Jurkat, Clone E6-1 (cell line): ENCODE measurements at regions not wholly inside any gene's neighbourhood (a gene's known extent, or its start where the extent isn't known, plus 50 kb on each side); places are given as distances from the start of the nearest gene placed in this dataset.
"Not testable (repeated sequence)": the region's sequence is repeated elsewhere in the genome, so short reads cannot be mapped to it uniquely, and the experiment has no call there.

Source experiments
- DNase-seq: peaks from one replicate; pipeline ENCODE4 v3.0.0-alpha.2; 2011; ENCODE audit warnings: low read depth, low spot score
- H3K4me3 ChIP-seq: 2 replicates; pipeline ENCODE4 v1.5.1; 2011; ENCODE audit warnings: mild to moderate bottlenecking, low read length, control low read depth, moderate library complexity

DNA sequence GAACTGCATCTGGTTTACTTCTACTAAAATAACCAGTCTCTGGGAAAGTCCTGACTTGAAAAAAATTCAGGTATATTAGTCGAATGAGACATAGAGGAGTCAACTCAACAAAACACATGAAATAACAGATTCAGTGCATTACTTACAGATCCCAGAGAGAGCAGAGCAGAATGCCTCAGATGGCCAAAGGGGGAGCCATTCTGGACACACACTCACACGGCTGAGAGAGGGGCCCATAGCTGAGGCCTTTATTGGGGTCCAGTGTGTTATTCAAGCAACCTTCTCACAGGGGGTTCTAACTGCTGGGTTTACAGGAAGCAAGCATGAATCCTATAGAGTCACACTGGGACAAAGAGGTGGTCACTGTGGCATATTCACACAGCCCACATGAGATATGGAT is 135.1 kb upstream of the SNRPN start:
- H3K4me3 ChIP-seq = no peak overlapping the region
- DNase-seq = no peak

DNA sequence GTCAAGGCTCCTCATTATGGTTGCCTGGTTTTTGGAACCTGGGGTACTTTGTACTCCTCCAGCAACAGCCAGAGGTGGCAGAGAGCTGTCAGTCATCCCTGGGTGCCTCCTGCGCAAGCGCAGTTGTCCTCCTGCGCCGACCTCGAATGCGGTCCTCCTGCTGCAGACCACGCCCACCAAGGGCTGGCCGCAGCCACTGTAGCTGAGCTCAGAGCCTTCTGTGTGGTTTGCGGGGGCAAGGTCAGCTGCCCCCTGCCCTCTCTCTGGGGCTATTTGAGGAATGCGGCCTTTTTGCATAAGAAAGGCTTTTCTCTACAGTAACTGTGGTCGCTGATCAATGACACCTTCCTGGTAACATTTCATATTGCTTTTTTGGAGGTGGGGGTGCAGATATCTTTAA is 131.3 kb upstream of the SNRPN start:
- H3K4me3 ChIP-seq = no peak overlapping the region
- DNase-seq = no peak

DNA sequence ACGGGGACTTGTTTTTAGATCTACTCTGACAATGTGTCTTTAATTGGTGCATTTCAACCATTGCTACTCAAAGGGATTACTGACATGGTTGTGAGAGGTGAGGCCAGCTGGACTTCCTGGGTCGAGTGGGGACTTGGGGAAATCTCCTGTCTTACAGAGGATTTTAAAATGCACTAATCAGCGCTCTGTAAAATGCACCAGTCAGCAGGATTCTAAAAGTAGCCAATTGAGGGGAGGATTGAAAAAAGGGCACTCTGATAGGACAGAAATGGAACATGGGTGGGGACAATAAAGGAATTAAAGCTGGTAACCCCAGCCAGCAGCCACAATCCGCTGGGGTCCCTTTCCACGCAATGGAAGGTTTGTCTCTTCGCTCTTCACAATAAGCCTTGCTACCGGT is 122.5 kb upstream of the SNRPN start:
- no peak for DNase-seq
- H3K4me3 ChIP-seq = no peak overlapping the region

DNA sequence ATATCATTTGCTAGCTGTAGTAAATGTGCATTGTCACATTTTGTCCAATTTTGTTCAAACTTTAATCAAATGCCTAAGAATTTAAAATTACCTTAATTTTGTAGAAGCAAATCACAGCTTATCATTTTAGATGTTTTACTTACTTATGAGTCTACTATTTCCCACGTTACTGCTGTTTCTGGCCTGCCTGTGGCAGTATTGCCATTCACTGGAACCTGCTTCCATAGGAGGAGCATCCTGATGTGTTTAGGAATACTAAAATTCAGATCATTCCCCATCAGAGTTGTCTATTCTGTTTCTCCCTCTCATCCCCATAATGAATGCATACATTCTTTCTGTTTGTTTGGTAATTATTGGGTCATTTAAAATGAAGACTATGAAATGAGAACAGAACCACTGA is 119.5 kb upstream of the SNRPN start:
- DNase-seq = no peak
- no peak overlapping the region for H3K4me3 ChIP-seq

DNA sequence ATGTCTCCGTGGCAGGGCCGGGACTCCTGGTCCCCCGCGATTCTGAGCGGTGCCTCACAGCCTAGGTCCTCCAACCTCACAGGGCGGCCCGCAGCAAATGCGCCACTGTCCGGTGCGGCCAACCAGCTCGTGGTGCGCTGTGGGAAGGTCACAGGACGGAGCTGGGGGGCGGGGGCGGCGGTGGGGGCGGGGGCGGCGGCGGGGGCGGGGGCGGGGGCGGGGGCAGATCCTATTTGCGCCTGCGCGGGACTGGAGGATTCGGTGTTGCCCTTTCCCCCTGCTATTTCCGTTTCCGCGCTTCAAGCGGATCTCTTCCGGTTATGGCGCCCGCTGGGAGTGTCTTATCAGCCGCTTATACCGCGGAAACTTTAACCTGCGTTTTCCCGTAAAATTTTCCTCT is 106.7 kb upstream of the SNRPN start:
- no peak overlapping the region for H3K4me3 ChIP-seq
- no peak for DNase-seq

DNA sequence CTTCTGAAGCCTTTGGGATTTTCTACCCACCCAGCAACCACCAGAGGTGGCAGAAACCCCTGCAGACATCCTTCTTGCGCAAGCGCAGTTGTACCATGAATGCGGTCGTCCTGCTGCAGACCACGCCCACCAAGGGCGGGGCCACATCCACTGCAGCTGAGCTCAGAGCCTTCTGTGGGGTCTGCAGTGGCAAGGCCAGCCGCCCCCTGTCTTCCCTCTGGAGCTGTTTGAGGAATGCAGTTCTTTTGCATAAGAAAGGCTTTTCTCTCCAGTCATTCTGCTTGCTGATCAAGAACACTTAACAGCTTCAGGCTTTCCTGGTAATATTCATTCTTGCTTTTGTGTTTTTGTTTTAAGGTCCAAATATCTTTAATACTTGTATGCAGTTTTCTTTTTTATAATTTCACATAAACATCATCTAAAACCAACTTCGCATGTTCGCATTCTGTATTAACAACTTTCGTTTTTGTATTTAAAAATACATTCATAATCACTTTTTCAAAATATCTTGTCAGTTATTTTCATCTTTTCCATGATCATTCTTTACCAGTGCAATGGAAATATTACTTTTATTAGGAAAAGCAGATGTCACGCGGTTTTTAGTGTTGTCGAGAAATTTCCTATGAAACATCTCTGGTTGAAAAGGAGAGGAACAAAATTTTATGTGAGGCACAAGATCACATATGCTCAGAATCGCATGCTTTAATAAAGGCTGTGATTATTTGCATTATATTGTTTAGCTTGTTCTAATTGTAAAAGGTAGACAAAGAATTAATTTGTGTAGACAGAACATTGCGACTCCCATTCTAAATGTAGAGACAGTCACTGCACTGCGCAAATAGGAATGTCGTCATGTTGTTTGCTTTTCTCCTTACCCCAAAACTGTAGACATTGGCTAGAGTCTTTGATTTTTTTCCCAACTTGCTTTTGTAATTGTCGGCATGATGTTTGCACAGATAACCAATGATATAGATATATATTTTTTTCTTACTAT is 98.1 kb upstream of the SNRPN start:
- DNase-seq = no peak
- H3K4me3 ChIP-seq = no peak overlapping the region

DNA sequence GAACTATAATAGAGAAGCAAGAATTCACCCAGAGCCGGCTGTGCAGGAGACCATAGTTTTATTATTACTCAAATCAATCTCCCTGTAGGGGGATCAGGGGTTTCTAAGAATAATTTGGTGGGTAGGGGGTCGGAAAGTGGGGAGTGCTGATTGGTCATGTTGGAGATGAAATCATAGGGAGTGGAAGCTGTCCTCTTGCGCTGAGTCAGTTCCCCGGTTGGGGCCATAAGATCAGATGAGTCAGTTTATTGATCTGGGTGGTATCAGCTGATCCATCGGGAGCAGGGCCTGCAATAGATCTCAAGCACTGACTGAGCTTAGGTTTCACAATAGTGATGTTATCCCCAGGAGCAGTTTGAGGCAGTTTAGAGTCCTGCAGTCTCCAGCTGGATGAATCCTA is 97.0 kb upstream of the SNRPN start:
- H3K4me3 ChIP-seq = no peak overlapping the region
- no peak for DNase-seq

DNA sequence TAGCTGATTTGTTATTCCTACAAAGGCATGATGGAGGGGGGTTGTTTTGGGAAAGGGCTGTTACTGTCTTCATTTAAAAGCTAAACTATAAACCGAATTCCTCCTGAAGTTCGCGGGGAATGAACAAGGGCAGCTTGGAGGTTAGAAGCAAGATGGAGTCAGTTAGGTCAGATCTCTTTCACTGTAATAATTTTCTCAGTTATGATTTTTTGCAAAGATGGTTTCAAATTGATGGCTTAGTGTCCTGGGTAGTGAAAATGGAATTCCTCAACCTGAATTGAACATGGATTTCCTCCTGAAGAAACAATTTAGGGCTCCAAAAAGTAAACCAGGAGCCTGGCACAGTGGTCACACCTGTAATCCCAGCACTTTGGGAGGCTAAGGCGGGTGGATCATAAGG is 96.6 kb upstream of the SNRPN start:
- not testable (repeated sequence) for H3K4me3 ChIP-seq, DNase-seq

DNA sequence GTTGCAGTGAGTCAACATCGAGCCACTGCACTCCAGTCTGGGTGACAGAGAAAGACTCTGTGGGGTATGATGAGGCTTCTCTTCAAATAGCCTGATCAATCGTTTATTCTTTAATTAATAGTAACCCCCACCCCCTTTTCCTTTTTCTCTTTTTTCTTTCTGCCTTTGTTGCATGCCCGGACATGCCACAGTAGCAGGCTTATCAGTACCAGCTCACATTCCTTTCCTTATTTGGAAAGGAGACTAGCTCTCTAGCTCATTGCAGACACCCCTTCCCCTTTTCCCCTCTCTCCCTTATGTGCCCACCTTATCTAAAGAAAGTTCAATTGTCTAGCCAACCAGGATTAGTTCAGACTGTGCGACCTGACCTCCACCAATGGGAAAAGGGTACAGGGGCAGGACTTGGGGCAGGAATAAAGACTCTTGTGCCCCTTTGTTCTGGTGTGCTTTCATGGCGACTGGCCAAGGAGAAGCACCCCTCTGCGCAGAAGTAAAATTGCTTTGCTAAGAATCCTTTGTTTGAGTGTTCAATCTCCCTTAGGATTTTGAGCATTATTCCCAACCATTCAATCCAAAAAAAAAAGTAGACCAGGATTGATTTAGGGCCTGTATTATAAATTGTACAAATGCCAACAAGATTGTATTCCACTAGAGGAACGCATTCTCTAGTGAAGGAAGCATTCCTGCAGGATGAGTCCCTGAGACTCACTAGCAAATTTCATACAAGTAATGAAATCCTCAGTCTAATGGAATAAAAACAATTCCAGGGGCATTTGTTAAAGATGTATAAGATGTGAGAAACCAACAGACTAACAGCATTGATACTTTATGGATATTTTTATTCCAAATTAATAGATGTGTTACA is 95.8 kb upstream of the SNRPN start:
- H3K4me3 ChIP-seq = no peak overlapping the region

DNA sequence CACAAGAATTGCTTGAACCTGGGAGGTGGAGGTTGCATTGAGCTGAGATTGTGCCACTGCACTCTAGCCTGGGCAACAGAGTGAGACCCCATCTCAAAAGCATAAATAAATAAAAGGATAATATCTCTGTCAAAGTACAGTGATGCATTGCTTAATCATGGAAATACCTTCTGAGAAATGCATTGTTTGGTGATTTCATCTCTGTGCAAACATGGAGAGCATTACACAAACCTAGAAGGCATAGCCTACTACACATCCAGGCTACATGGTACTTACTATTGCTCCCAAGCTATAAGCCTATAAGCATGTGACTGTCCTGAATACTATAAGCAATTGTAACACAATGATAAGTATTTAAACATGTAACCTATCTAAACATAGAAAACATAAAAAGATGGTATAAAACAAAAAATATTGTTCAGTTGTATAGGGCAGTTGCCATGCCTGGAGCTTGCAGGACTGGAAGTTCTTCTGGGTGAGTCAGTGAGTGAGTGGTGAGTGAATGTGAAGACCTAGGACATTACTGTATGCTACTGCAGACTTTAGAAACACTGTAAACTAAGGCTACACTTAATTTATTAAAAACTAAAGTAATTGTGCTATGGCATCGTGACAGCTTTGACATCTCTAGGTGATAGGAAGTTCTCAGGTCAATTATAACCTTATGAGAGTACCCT is 93.6 kb upstream of the SNRPN start:
- no peak overlapping the region for H3K4me3 ChIP-seq
- DNase-seq = no peak

More for the DNA sequence above, 95.8 kb upstream of the SNRPN start:
- no peak for DNase-seq

DNA sequence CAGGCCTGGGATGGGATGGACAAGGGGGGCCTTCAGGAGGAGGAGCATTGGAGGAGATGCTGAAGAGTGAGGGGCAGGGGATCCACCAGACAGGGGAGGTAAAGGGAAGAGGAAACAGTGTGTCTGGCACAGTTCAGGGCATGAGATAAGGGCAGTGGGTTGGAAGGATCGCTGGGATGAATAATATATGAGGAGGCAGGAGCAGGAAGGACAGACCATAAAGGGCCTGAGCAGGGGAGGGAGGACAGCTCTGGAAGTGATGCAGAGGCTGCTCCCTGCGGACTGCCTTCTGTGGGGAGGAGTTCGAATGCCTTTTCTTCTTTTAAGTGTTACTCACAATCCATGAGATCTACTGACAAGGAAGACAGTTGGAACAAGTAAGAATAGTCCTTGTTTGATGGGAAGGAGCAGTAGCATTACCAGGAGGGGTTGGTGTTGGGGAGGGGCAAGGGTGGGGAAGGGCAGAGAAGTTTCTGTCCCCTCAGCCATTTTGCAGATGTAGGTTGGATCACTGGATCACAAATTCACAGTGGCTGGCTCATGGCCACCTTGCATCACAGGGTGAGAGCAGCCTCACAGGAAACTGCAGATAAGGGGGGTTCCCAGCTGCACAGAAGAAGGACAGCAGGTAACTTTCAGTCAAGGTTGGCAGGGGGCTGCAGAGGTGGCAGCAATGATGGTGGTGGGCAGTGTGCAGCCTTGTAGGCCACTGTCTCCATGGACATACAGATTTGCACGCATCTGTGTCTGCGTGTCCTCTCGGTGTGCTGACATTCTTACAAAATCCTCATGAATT is 91.9 kb upstream of the SNRPN start:
- no peak for DNase-seq
- no peak overlapping the region for H3K4me3 ChIP-seq

DNA sequence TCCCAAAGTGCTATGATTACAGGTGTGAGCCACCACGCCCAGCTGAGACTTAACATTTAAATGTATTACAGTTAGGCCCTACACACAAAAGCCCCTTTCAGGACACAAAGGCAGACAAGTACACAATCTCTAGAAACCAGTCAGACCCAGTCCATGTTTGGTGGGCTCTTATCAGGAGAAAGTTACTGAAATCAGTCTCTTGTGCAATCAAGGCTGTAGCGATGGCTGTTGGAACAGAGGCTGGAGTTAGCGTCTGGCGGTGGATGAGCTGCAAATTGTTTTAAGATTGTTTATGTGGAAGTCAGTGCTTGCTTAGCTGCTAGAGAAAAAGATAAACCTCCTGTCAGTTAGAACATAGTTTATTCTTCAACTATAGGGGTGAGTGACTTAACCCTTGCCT is 89.5 kb upstream of the SNRPN start:
- DNase-seq = no peak
- no peak overlapping the region for H3K4me3 ChIP-seq

DNA sequence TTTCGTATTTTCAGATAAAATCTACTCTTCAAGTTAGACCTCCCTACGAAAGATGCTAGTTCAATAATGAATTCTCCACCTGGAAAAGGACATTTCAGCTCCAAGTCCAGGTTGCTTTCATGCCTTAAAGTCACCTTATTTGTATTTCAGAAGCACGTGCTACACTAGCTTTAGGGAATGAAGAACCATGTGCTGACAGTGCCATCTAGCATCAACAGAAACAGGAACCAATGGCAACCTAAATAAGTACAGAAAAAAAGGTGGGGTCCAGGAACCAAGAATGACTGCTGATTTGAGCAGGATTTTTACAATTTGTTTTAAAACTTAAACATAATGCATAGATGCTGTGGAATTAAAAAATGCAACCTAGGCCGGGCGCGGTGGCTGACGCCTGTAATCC is 77.6 kb upstream of the SNRPN start:
- peak; percentile 15 for DNase-seq
- H3K4me3 ChIP-seq = no peak overlapping the region

DNA sequence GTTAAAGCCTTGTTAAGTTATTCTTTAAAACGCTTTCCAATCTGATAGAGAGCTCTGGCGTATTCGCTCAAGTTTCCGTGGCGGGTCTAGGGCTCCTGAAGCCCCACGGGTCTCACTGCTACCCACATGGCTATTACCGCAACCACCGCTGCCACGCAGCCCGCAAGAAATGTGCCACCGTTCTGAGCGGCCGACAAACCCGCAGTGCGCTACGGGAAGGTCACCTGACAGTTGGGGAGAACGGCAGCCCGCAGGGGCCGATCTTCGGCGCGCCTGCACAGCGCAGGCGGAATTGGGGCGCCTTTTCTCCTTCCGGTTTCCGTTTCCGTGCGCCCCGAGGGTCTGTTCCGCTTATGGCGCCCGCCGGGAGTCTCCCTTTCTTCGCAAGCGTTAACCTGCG is 76.6 kb upstream of the SNRPN start:
- DNase-seq = no peak
- no peak overlapping the region for H3K4me3 ChIP-seq

DNA sequence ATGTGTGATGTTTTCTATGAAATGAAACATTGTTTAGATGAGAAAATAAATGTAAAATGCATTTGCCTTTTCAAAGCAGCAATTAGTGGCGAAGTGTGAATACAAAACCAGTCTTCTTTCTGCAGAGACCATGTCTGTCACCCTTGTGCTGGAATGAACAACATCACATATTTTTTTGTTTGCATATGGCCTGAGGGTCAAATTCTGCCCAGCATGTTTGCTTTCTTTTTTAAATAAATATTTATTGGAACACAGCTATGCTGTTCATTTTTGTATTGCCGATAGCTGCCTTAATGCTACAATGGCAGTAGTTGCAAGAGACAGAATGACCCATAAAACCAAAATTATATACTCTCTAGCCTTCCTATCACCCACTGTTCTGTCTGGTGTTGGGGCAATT is 75.3 kb upstream of the SNRPN start:
- no peak for DNase-seq

DNA sequence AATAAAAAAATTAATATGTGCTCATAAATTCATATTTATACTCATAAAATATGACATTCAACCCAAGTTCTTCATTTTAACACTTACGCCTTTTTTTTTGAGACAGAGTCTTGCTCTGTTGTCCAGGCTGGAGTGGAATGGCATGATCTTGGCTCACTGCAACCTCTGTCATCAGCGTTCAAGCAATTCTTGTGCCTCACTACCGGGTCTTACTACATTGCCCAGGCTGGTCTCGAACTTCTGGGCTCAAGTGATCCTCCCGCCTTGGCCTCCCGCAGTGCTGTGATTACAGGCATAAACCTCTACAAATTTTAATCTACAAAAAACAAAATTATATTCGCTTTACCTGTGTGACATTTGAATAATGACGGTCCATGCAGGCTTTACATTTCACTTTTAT is 74.1 kb upstream of the SNRPN start:
- no peak overlapping the region for H3K4me3 ChIP-seq
- DNase-seq = no peak

More for the DNA sequence above, 75.3 kb upstream of the SNRPN start:
- H3K4me3 ChIP-seq = no peak overlapping the region

DNA sequence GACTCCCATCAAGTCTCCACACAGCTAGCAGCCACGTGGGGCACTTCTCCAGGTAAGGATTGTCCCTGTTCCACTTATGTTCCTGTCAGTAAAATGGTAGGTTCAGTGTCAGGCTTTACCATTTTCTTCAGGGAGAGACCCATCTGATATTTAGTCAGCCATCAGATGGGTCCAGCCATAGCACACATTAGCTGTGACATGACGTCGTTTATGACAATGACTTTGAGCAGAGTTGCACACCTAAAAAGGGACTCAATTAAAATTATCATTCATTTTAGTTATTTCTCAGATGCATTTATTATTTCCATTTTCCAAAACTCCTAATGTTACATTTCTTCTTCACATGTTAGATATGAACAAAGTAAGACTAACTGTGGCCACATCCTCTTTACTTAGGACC is 68.2 kb upstream of the SNRPN start:
- DNase-seq = no peak
- no peak overlapping the region for H3K4me3 ChIP-seq

DNA sequence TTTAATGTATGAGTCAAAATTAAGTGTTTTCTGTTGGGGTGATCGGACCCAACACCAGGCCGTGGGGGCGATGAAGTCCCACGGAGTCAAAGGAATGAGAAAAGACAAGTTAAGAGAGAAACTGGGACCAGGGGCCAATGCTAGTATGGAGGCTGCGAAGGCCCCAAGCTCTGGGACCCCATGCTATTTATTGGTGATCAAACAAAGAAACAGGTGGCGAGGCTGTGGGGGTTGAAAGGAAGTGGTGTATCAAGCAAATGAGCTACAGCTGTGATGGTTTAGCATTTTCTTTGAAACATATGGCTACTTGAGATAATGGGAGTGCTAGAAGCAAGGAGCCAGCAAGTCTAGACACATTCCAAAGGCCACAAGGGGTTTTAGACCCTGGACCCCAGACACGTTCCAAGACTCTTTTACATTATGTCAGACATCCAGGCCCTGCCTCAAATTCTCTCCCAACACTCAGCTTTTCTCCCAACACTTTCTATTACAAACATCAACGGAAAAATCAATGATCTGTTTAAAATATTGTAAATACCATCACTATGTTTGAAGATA is 56.0 kb upstream of the SNRPN start:
- DNase-seq = peak; percentile 71

DNA sequence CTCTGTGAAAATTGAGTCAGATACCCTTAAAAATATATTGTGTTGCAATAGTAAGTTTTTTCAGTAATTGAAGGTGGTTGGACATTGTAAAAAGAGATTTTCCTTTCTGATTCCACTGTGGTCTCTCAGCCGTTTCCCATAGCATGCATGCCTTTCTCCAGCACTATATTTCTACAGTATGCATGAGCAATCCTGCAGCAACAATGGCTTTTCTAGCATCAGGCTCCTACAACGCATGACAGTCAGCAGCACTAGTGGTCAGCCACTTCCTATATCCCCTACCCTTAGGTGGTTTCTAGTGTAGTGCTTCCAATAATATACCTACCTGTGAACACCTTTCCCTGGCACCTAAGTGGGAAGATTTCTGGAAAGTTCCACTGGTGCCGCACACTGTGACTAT is 55.4 kb upstream of the SNRPN start:
- DNase-seq = no peak
- H3K4me3 ChIP-seq = no peak overlapping the region

More for the DNA sequence above, 56.0 kb upstream of the SNRPN start:
- no peak overlapping the region for H3K4me3 ChIP-seq
